HCT116 (cell line): ENCODE measurements at regions not wholly inside any gene's neighbourhood (a gene's known extent, or its start where the extent isn't known, plus 50 kb on each side); places are given as distances from the start of the nearest gene placed in this dataset.

Experiments used
- ATAC-seq: fragments of 200-7000 bp; cut with Tn5 transposase; 2 replicates; pipeline ENCODE4 v1.9.1; 2020; ENCODE audit warnings: mild to moderate bottlenecking, moderate library complexity
- BruUV-seq: library from RNA; stranded (reverse); fragments of 400-500 nt; replicated peaks from 2 replicates; lab custom pipeline; 2021; lab: Mats Ljungman, UMichigan
- CTCF ChIA-PET: fragments of 300-600 bp; sonication (Branson Sonifier 250); formaldehyde crosslinking; loops from one replicate; lab custom pipeline; 2021; ENCODE audit warnings: antibody characterized with exemption; lab: Charles Lee
- POLR2A ChIA-PET: fragments of 300-600, 350-600 bp; sonication (Branson Sonifier 250); formaldehyde crosslinking; loops from one replicate; lab custom pipeline; 2021; ENCODE audit warnings: antibody characterized with exemption; lab: Charles Lee
- RAD21 ChIA-PET, 2 experiments: fragments of 300-600 bp; sonication (Branson Sonifier 250); formaldehyde crosslinking; loops; one replicate each; lab custom pipeline; 2023; ENCODE audit warnings: low total read pairs in 2 of 2; ENCODE audit not compliant: uncharacterized antibody in 2 of 2, unreplicated experiment in 2 of 2, low non-redundant PET in 1 of 2; lab: Charles Lee
- DNase-seq: peaks from one replicate; pipeline ENCODE4 v3.0.0-alpha.2; 2010; ENCODE audit warnings: low read depth, low spot score
- H2AFZ ChIP-seq: fragments of 200-600 bp; shearing (Covaris generic), sonication (generic); 2 replicates; pipeline ENCODE4 v1.6.1; 2017; ENCODE audit warnings: low read depth, mixed run types, mixed read lengths, antibody characterized with exemption, low read length; ENCODE audit not compliant: poor library complexity, severe bottlenecking
- H3K27ac ChIP-seq: 2 replicates; pipeline ENCODE4 v1.5.1; 2012; ENCODE audit warnings: low read depth, low read length
- H3K27me3 ChIP-seq: fragments of 200-600 bp; sonication (generic); 2 replicates; pipeline ENCODE4 v1.6.1; 2016; ENCODE audit warnings: mixed run types, low read length, mixed read lengths; ENCODE audit not compliant: insufficient read depth
- H3K36me3 ChIP-seq, 2 experiments: fragments of 200-500 bp in 1 of 2; fragments of 200-600 bp in 1 of 2; sonication (Bioruptor generic) in 1 of 2; sonication (generic) in 1 of 2; 2 replicates each; pipeline versions ENCODE4 v1.5.1 to v1.6.1; 2014 to 2016; ENCODE audit warnings: low read length in 2 of 2, inconsistent platforms in 1 of 2, mixed read lengths in 1 of 2, mixed run types in 1 of 2; ENCODE audit not compliant: insufficient read depth in 2 of 2, control insufficient read depth in 1 of 2
- H3K4me1 ChIP-seq, 2 experiments: fragments of 200-600 bp in 1 of 2; sonication (generic) in 1 of 2; 2 replicates each; pipeline versions ENCODE4 v1.5.1 to v1.6.1; 2012 to 2017; ENCODE audit warnings: low read length in 2 of 2, inconsistent platforms in 1 of 2, mild to moderate bottlenecking in 1 of 2, mixed read lengths in 1 of 2, mixed run types in 1 of 2, moderate library complexity in 1 of 2; ENCODE audit not compliant: insufficient read depth in 2 of 2, control insufficient read depth in 1 of 2
- H3K4me2 ChIP-seq: fragments of 200-600 bp; sonication (generic); 2 replicates; pipeline ENCODE4 v1.6.1; 2017; ENCODE audit warnings: mixed run types, low read length, mixed read lengths
- H3K4me3 ChIP-seq, 2 experiments: fragments of 200-600 bp in 1 of 2; sonication (generic) in 1 of 2; replicated peaks in 1 of 2; 2 replicates each; pipeline ENCODE4 v1.5.1; 2011 to 2016; ENCODE audit warnings: low read length in 2 of 2, control low read depth in 1 of 2, low read depth in 1 of 2, mild to moderate bottlenecking in 1 of 2, mixed read lengths in 1 of 2, mixed run types in 1 of 2
- H3K79me2 ChIP-seq: fragments of 200-600 bp; sonication (generic); 2 replicates; pipeline ENCODE4 v1.6.1; 2017; ENCODE audit warnings: mild to moderate bottlenecking, mixed run types, low read length, moderate library complexity, mixed read lengths; ENCODE audit not compliant: insufficient read depth
- H3K9ac ChIP-seq: fragments of 200-600 bp; sonication (generic); 2 replicates; pipeline ENCODE4 v1.6.1; 2016; ENCODE audit warnings: low read length, mixed read lengths
- H3K9me2 ChIP-seq: fragments of 200-600 bp; sonication (generic), shearing (Covaris generic); 2 replicates; pipeline ENCODE4 v1.6.1; 2017; ENCODE audit warnings: mixed run types, mild to moderate bottlenecking, moderate library complexity; ENCODE audit not compliant: insufficient read depth
- H3K9me3 ChIP-seq, 2 experiments: fragments of 200-500 bp in 1 of 2; fragments of 200-600 bp in 1 of 2; sonication (Bioruptor generic) in 1 of 2; sonication (generic) in 1 of 2; 2 replicates each; pipeline ENCODE4 v1.6.1; 2014 to 2017; ENCODE audit warnings: low read length in 2 of 2, mixed read lengths in 2 of 2, inconsistent platforms in 1 of 2, low read depth in 1 of 2, mild to moderate bottlenecking in 1 of 2, mixed run types in 1 of 2, moderate library complexity in 1 of 2; ENCODE audit not compliant: control insufficient read depth in 1 of 2, insufficient read depth in 1 of 2
- H4K20me1 ChIP-seq: fragments of 200-600 bp; sonication (generic), shearing (Covaris generic); 2 replicates; pipeline ENCODE4 v1.6.1; 2017; ENCODE audit warnings: mixed run types, mild to moderate bottlenecking, moderate library complexity; ENCODE audit not compliant: insufficient read depth
- CBX3 ChIP-seq: IDR thresholded peaks from 2 replicates; pipeline ENCODE4 v1.6.1; 2012; ENCODE audit warnings: low read depth
- ZFX ChIP-seq: fragments of 450-650 bp; IDR thresholded peaks from 2 replicates; pipeline ENCODE4 v1.6.1; 2017
- intact Hi-C: fragments of 100-400 bp; cut with micrococcal nuclease; formaldehyde crosslinking; loops from 2 replicates; pipeline ENCODE4 v1.10.0; 2022

DNA sequence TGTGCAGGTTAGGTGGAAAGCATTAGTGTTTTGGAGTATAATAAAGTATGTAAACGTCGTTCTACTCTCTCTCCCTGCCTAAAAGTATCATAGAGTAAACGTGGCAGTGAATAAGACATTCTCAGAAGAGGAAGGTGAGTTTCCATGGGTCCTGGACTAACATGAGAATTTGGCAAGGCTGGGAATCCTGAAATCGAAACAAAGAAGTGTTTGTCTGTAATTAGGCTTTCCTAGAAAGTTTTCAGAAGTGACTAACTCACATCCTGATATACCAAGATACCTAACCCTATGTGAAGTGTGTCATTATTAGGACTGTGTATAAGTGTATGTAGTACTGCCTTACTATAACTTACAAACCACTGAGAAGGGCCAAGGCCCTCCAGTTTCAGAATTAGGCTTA is 50.7 kb upstream of the MAOA start:
- Histone ChIP-seq H4K20me1 (no peaks in the 10 kb centered on the region), H3K27ac (no peak overlapping the region; the same call in 1 of the 2 replicates), H3K27me3 (no peaks in the 10 kb centered on the region), H3K36me3 (no peaks in the 10 kb centered on the region), H3K79me2 (no peaks in the 10 kb centered on the region), H3K9ac (no peak overlapping the region), H3K9me2 (no peaks in the 10 kb centered on the region), H3K4me1 (peaks cover 0 to 13% of the 10 kb centered on the region in 2 experiments; a peak in 1 of 4 replicates), H3K4me2 (0 out of 2 replicates have a peak overlapping the region, but pooled peaks have one; percentile 67), H3K4me3 (no peak overlapping the region), H3K9me3 (no peaks in the 10 kb centered on the region), H2AFZ (no peak overlapping the region)
- RAD21 ChIA-PET, result no interaction called here
- intact Hi-C loops, result no loop called here
- POLR2A ChIA-PET, result no interaction called here
- no peak for ATAC-seq
- CTCF ChIA-PET, result no interaction called here
- TF ChIP-seq CBX3 (no peak), ZFX (no peak)
- BruUV-seq, result no TSS peak
- DNase-seq, result no peak
